IMR-90 (cell line): ENCODE measurements at regions not wholly inside any gene's neighbourhood (a gene's known extent, or its start where the extent isn't known, plus 50 kb on each side); places are given as distances from the start of the nearest gene placed in this dataset.

ENCODE experiments used
- ATAC-seq: fragments of 200-7000 bp; cut with Tn5 transposase; 2 replicates; pipeline ENCODE4 v1.9.1; 2020; ENCODE audit warnings: low read depth, mild to moderate bottlenecking, moderate library complexity
- BruUV-seq: library from RNA; stranded (reverse); fragments of 400-500 nt; replicated peaks from 2 replicates; lab custom pipeline; 2021; lab: Mats Ljungman, UMichigan
- CTCF ChIA-PET: fragments of 300-600 bp; formaldehyde crosslinking; extraction: SDS; loops from one replicate; lab custom pipeline; 2021; ENCODE audit warnings: antibody characterized with exemption; lab: Yijun Ruan, JAX
- POLR2A ChIA-PET: fragments of 300-600 bp; sonication (Branson Sonifier 250); formaldehyde crosslinking; loops from one replicate; lab custom pipeline; 2022; ENCODE audit warnings: antibody characterized with exemption; ENCODE audit not compliant: unreplicated experiment; lab: Charles Lee
- DNase-seq: peaks from one replicate; pipeline ENCODE4 v3.0.0; 2013
- H2AFZ ChIP-seq: replicated peaks from 2 replicates; pipeline ENCODE3; 2013; ENCODE audit warnings: low read length, mild to moderate bottlenecking; ENCODE audit not compliant: poor library complexity
- H2AK5ac ChIP-seq: 2 replicates; pipeline ENCODE4 v1.6.1; 2013; ENCODE audit warnings: low read depth, low read length, inconsistent platforms
- H2AK9ac ChIP-seq: replicated peaks from 2 replicates; pipeline ENCODE3; 2013; ENCODE audit warnings: mild to moderate bottlenecking, low read depth, low read length, moderate library complexity; ENCODE audit not compliant: poor library complexity
- H2BK120ac ChIP-seq: 2 replicates; pipeline ENCODE4 v1.6.1; 2013; ENCODE audit warnings: low read depth, low read length, inconsistent platforms
- H2BK15ac ChIP-seq: 3 replicates; pipeline ENCODE4 v1.6.1; 2013; ENCODE audit warnings: low read depth, low read length, inconsistent platforms
- H2BK20ac ChIP-seq: 2 replicates; pipeline ENCODE4 v1.6.1; 2013; ENCODE audit warnings: low read depth, mild to moderate bottlenecking, inconsistent platforms, low read length, moderate library complexity
- H2BK5ac ChIP-seq: 2 replicates; pipeline ENCODE4 v1.6.1; 2013; ENCODE audit warnings: mild to moderate bottlenecking, low read depth, low read length, inconsistent platforms; ENCODE audit not compliant: poor library complexity, severe bottlenecking
- H3K14ac ChIP-seq: replicated peaks from 2 replicates; pipeline ENCODE4 v1.6.1; 2013; ENCODE audit warnings: low read depth, low read length, inconsistent platforms
- H3K18ac ChIP-seq: 2 replicates; pipeline ENCODE4 v1.6.1; 2013; ENCODE audit warnings: low read depth, low read length, control low read depth
- H3K23ac ChIP-seq: 2 replicates; pipeline ENCODE4 v1.6.1; 2013; ENCODE audit warnings: low read depth, low read length, inconsistent platforms
- H3K27ac ChIP-seq: 2 replicates; pipeline ENCODE4 v1.5.1; 2013; ENCODE audit warnings: mild to moderate bottlenecking, control low read depth, low read length; ENCODE audit not compliant: insufficient read depth
- H3K27me3 ChIP-seq: 2 replicates; pipeline ENCODE4 v1.6.1; 2013; ENCODE audit warnings: low read length; ENCODE audit not compliant: control insufficient read depth, insufficient read depth
- H3K36me3 ChIP-seq: 2 replicates; pipeline ENCODE4 v1.6.1; 2013; ENCODE audit warnings: low read length, mixed read lengths; ENCODE audit not compliant: control insufficient read depth, insufficient read depth
- H3K4ac ChIP-seq: 2 replicates; pipeline ENCODE4 v1.6.1; 2013; ENCODE audit warnings: low read depth, low read length, inconsistent platforms
- H3K4me1 ChIP-seq: 2 replicates; pipeline ENCODE4 v1.6.1; 2013; ENCODE audit warnings: low read length, mixed read lengths; ENCODE audit not compliant: control insufficient read depth, insufficient read depth
- H3K4me2 ChIP-seq: 2 replicates; pipeline ENCODE4 v1.6.1; 2013; ENCODE audit warnings: low read depth, mild to moderate bottlenecking, control low read depth, low read length, moderate library complexity
- H3K4me3 ChIP-seq: 2 replicates; pipeline ENCODE4 v1.5.1; 2013; ENCODE audit warnings: low read depth, mild to moderate bottlenecking, control low read depth, low read length, moderate library complexity; ENCODE audit not compliant: insufficient read depth
- H3K56ac ChIP-seq: 2 replicates; pipeline ENCODE4 v1.6.1; 2013; ENCODE audit warnings: low read length, inconsistent platforms; ENCODE audit not compliant: insufficient read depth; ENCODE audit errors: extremely low read depth
- H3K79me1 ChIP-seq, 2 experiments: 2 replicates each; pipeline ENCODE4 v1.6.1; 2013; ENCODE audit warnings: low read length in 2 of 2, inconsistent platforms in 1 of 2, low read depth in 1 of 2
- H3K9ac ChIP-seq: 2 replicates; pipeline ENCODE4 v1.6.1; 2013; ENCODE audit warnings: low read depth, low read length, control low read depth
- H3K9me1 ChIP-seq: 2 replicates; pipeline ENCODE4 v1.6.1; 2013; ENCODE audit warnings: low read length, inconsistent platforms; ENCODE audit not compliant: insufficient read depth
- H3K9me3 ChIP-seq: 2 replicates; pipeline ENCODE4 v1.6.1; 2013; ENCODE audit warnings: low read length; ENCODE audit not compliant: control insufficient read depth, insufficient read depth
- H4K20me1 ChIP-seq: 2 replicates; pipeline ENCODE4 v1.6.1; 2013; ENCODE audit warnings: low read length, inconsistent platforms; ENCODE audit not compliant: insufficient read depth
- H4K5ac ChIP-seq: 2 replicates; pipeline ENCODE4 v1.6.1; 2013; ENCODE audit warnings: mild to moderate bottlenecking, low read depth, low read length, control low read depth
- H4K8ac ChIP-seq, 2 experiments: 2 replicates each; pipeline ENCODE4 v1.6.1; 2013; ENCODE audit warnings: low read depth in 2 of 2, low read length in 2 of 2, control low read depth in 1 of 2, inconsistent platforms in 1 of 2
- H4K91ac ChIP-seq: 2 replicates; pipeline ENCODE4 v1.6.1; 2013; ENCODE audit warnings: low read depth, low read length, inconsistent platforms; ENCODE audit not compliant: insufficient read depth
- CTCF ChIP-seq: conservative IDR thresholded peaks from 2 replicates; pipeline ENCODE4 v1.5.1; 2012; ENCODE audit warnings: mild to moderate bottlenecking, low read depth, low read length, improper control_type of control experiment
- FOS ChIP-seq: fragments of 150-350 bp; IDR thresholded peaks from 2 replicates; pipeline ENCODE4 v1.6.1; 2016; ENCODE audit warnings: low read depth, low read length
- MAFK ChIP-seq: IDR thresholded peaks from 2 replicates; pipeline ENCODE4 v1.6.1; 2012; ENCODE audit warnings: low read depth, low read length, improper control_type of control experiment
- RCOR1 ChIP-seq: IDR thresholded peaks from 2 replicates; pipeline ENCODE4 v1.6.1; 2012; ENCODE audit warnings: mild to moderate bottlenecking, low read length, improper control_type of control experiment; ENCODE audit not compliant: insufficient replicate concordance
- WGBS, 2 experiments: methylation state at CpG; one replicate each; pipeline versions ENCODE4 v1.1.5 to v1.1.7; 2013; ENCODE audit warnings: missing lambda C conversion rate in 2 of 2; ENCODE audit not compliant: insufficient read length in 1 of 2; ENCODE audit errors: extremely low coverage in 2 of 2; 5-methylcytosine and 5-hydroxymethylcytosine counted together
- dilution Hi-C: fragments of 300-500 bp; cut with HindIII; formaldehyde crosslinking; loops from one replicate; pipeline ENCODE4 v1.14.3; 2018; ENCODE audit warnings: low sequenced_read_pairs; ENCODE audit not compliant: unreplicated experiment
- in situ Hi-C: fragments of 300-500 bp; cut with MboI; formaldehyde crosslinking; loops from 3 replicates; pipeline ENCODE4 v1.14.3; 2019; ENCODE audit warnings: low sequenced_read_pairs, inconsistent platforms, mixed read lengths
- intact Hi-C: fragments of 100-400 bp; cut with micrococcal nuclease; formaldehyde crosslinking; loops from 2 replicates; pipeline ENCODE4 v1.10.0; 2022

GRCh38 chr12:123065676-123066383, 85.1 kb downstream of the PITPNM2 start:
- Histone ChIP-seq H3K4me3 (no peak overlapping the region), H4K91ac (no peak overlapping the region), H3K14ac (0 out of 2 replicates have a peak overlapping the region, but pooled peaks have one; percentile 37), H3K27ac (no peak overlapping the region), H3K36me3 (peaks cover 1% of the 10 kb centered on the region; the same call in 1 of the 2 replicates), H3K56ac (no peak overlapping the region), H4K8ac (no peak overlapping the region), H3K23ac (no peak overlapping the region), H2AFZ (no peak overlapping the region), H3K27me3 (no peaks in the 10 kb centered on the region), H3K4me2 (no peak overlapping the region), H3K18ac (no peak overlapping the region), H4K5ac (no peak overlapping the region), H3K9ac (no peak overlapping the region), H3K4me1 (peaks cover 12% of the 10 kb centered on the region), H2BK120ac (no peak overlapping the region), H3K9me3 (no peaks in the 10 kb centered on the region), H2BK20ac (no peak overlapping the region), H2BK15ac (no peak overlapping the region), H4K20me1 (peaks cover 23% of the 10 kb centered on the region), H2BK5ac (no peak overlapping the region), H3K9me1 (peaks cover 34% of the 10 kb centered on the region), H2AK5ac (peak overlapping the region; percentile 70; the same call in 1 of the 2 replicates), H3K79me1 (peaks cover 4 to 30% of the 10 kb centered on the region in 2 experiments; a peak in 3 of 4 replicates), H2AK9ac (peak overlapping the region; percentile 33), H3K4ac (no peak overlapping the region; the same call in 1 of the 2 replicates)
- intact Hi-C loops (no loop called here), dilution Hi-C loops (no loop called here), in situ Hi-C loops (no loop called here)
- no peak for TF ChIP-seq MAFK
- TF ChIP-seq CTCF: no peak
- TF ChIP-seq RCOR1: no peak
- TF ChIP-seq FOS: no peak
- WGBS, 2 experiments: 77% methylated on average over 4 of the region's 9 CpGs; no CpG with 5 or more reads in 1 of the 2 experiments
- no peak for ATAC-seq
- CTCF ChIA-PET: no interaction called here
- no TSS peak for BruUV-seq
- DNase-seq: no peak
- POLR2A ChIA-PET: no interaction called here
